ENCODE measurements at regions not wholly inside any gene's neighbourhood (a gene's known extent, or its start where the extent isn't known, plus 50 kb on each side); places are given as distances from the start of the nearest gene placed in this dataset.
"Not testable (repeated sequence)": the region's sequence is repeated elsewhere in the genome, so short reads cannot be mapped to it uniquely, and the experiment has no call there.

DNA sequence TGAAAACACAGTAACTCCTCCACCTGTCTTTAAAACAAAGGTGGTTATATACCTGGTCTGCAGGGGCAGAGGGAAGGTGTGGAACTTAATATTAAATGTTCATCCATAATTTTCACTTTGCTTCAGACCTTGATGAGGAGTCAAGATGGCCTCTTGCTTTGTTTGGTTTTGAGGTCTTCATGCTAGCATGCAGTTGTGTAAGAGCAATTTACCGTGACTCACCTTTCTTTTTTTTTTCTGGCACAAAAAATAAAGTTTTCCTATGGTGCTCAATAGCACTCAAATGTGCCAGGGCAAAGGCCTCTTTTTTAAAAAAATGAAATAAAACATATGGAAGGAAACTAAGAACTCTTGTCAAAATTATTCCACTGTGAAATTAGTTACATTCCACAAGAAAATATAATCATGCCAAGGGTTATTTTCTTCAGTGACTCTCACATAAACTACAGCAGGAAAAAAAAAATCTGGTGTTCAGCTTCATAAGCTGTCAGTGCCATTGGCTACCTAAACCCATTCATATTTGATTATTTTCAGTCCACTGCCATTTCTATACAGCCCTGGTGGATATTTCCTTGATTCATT, 128.2 kb downstream of the SLC7A11 start:
- no peaks in the 10 kb centered on the region for H3K27me3 Mint-ChIP-seq (ENCODE audit: low read depth)
- H3K9me3 Mint-ChIP-seq = peaks cover 2% of the 10 kb centered on the region
- no peak for DNase-seq (ENCODE audit: low read depth, low spot score)
- H3K4me1 Mint-ChIP-seq = no peaks in the 10 kb centered on the region
- H3K36me3 Mint-ChIP-seq (ENCODE audit: low read depth) = no peaks in the 10 kb centered on the region
- no peak overlapping the region for H3K27ac Mint-ChIP-seq (ENCODE audit: unreplicated experiment)
- no peak overlapping the region for H3K4me3 Mint-ChIP-seq
- TF ChIP-seq, protein P1, sequence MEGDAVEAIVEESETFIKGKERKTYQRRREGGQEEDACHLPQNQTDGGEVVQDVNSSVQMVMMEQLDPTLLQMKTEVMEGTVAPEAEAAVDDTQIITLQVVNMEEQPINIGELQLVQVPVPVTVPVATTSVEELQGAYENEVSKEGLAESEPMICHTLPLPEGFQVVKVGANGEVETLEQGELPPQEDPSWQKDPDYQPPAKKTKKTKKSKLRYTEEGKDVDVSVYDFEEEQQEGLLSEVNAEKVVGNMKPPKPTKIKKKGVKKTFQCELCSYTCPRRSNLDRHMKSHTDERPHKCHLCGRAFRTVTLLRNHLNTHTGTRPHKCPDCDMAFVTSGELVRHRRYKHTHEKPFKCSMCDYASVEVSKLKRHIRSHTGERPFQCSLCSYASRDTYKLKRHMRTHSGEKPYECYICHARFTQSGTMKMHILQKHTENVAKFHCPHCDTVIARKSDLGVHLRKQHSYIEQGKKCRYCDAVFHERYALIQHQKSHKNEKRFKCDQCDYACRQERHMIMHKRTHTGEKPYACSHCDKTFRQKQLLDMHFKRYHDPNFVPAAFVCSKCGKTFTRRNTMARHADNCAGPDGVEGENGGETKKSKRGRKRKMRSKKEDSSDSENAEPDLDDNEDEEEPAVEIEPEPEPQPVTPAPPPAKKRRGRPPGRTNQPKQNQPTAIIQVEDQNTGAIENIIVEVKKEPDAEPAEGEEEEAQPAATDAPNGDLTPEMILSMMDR (conservative IDR thresholded peaks at IDR 0.05) = no peak

GRCh38 chr4:138112890-138113289, 129.3 kb downstream of the SLC7A11 start:
- H3K4me3 Mint-ChIP-seq; H3K9me3 Mint-ChIP-seq; H3K36me3 Mint-ChIP-seq (ENCODE audit: low read depth); H3K27ac Mint-ChIP-seq (ENCODE audit: unreplicated experiment); H3K27me3 Mint-ChIP-seq (ENCODE audit: low read depth); H3K4me1 Mint-ChIP-seq; DNase-seq (ENCODE audit: low read depth, low spot score): not testable (repeated sequence)

DNA sequence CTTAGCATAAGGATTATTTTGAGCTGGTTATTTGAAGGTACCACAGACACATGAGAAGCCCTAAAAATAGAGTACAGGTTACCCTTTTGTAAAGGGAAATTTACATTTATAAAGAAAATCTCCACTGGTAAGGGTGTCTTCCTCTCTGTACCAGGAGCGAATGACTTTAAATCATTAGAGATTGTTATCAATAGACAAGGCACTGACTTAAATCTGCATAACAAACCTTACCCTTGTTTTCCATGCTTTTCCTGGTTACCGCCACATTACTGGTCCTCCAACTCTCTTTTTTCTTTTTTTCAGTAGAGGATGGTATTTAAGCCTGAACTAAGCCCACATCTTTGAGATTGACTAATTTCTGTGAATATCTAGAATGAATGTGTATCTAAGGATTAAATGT, 129.8 kb downstream of the SLC7A11 start:
- Mint-ChIP-seq H3K27ac (ENCODE audit: unreplicated experiment) (no peak overlapping the region), H3K4me1 (no peaks in the 10 kb centered on the region), H3K4me3 (no peak overlapping the region), H3K27me3 (ENCODE audit: low read depth) (no peaks in the 10 kb centered on the region), H3K36me3 (ENCODE audit: low read depth) (no peaks in the 10 kb centered on the region), H3K9me3 (peaks cover 6% of the 10 kb centered on the region)
- TF ChIP-seq, protein P1 (conservative IDR thresholded peaks at IDR 0.05) = no peak
- DNase-seq (ENCODE audit: low read depth, low spot score) = no peak

DNA sequence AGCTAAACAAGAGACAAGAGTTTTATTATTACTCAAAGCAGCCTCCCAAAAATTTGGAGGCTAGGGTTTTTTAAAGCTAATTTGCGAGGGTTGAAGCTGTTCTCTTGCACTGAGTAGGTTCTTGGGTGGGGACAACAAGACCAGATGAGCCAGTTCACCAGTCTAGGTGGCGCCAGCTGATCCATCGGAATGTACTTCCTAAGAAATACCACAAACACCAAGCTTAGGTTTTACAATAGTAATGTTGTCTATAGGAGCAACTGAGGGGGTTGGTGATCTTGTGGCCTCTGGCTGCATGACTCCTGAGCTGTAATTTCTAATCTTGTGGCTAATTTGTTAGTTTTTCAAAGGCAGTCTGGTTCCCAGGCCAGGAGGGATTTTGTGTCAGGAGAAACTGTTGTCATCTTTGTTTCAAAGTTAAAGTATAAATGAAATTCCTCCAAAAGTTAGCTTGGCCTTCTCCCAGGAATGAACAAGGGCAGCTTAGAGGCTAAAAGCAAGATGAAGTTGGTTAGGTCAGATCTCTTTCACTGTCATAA, 130.6 kb downstream of the SLC7A11 start:
- Mint-ChIP-seq H3K36me3 (ENCODE audit: low read depth) (no peaks in the 10 kb centered on the region), H3K27ac (ENCODE audit: unreplicated experiment) (no peak overlapping the region), H3K27me3 (ENCODE audit: low read depth) (no peaks in the 10 kb centered on the region), H3K4me1 (no peaks in the 10 kb centered on the region), H3K9me3 (peaks cover 9% of the 10 kb centered on the region), H3K4me3 (no peak overlapping the region)
- TF ChIP-seq, protein P1 (conservative IDR thresholded peaks at IDR 0.05) = no peak
- DNase-seq (ENCODE audit: low read depth, low spot score) = no peak

DNA sequence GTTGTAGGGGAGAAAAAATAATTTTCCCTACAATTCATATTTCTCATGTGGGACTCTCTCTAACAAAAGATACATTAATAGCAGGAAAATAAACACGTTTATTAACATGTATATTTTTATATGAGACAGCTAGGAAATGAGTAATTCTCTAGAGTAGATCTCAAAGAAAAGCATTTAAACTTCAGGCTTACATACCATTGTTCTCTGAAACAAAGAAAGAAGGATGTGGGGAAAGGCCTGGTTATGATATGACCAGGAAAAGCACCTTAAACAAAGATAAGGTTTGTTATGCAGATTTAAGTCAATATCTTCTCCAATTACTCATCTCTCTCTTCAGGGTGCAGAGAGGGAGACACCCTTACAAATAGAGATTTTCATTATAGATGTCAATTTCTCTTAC, 131.3 kb downstream of the SLC7A11 start:
- Mint-ChIP-seq H3K27ac (ENCODE audit: unreplicated experiment) (no peak overlapping the region), H3K27me3 (ENCODE audit: low read depth) (no peaks in the 10 kb centered on the region), H3K4me3 (no peak overlapping the region), H3K36me3 (ENCODE audit: low read depth) (no peaks in the 10 kb centered on the region), H3K9me3 (peaks cover 9% of the 10 kb centered on the region), H3K4me1 (no peaks in the 10 kb centered on the region)
- no peak for DNase-seq (ENCODE audit: low read depth, low spot score)
- TF ChIP-seq, protein P1 (conservative IDR thresholded peaks at IDR 0.05) = no peak

DNA sequence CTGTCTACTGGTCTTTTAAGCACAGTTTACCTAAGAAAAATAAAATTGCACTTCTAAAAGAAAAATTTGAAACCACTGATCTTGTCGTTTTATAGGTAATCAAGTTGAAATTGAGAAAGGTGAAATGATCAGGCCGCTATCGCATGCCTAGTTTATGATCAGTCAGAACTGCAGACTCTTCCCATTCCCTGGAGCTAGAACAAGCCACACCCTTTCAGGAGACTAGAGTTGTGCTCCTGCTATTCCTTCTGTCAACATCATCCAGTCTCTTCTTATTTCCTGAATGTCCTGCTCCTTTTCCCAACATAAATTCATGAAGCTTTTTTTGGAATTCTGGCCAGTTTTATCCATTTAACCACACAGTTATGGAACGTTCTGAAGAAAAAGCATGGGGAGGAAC, 135.1 kb downstream of the SLC7A11 start:
- Mint-ChIP-seq H3K27me3 (ENCODE audit: low read depth) (no peaks in the 10 kb centered on the region), H3K36me3 (ENCODE audit: low read depth) (no peaks in the 10 kb centered on the region), H3K9me3 (peaks cover 12% of the 10 kb centered on the region), H3K27ac (ENCODE audit: unreplicated experiment) (no peak overlapping the region), H3K4me3 (no peak overlapping the region), H3K4me1 (peaks cover 15% of the 10 kb centered on the region)
- TF ChIP-seq, protein P1 (conservative IDR thresholded peaks at IDR 0.05) = no peak
- DNase-seq (ENCODE audit: low read depth, low spot score) = no peak

All from neural crest cell (in vitro differentiated cells).